ENCODE measurements at regions not wholly inside any gene's neighbourhood (a gene's known extent, or its start where the extent isn't known, plus 50 kb on each side); places are given as distances from the start of the nearest gene placed in this dataset.
"Not testable (repeated sequence)": the region's sequence is repeated elsewhere in the genome, so short reads cannot be mapped to it uniquely, and the experiment has no call there.

DNA sequence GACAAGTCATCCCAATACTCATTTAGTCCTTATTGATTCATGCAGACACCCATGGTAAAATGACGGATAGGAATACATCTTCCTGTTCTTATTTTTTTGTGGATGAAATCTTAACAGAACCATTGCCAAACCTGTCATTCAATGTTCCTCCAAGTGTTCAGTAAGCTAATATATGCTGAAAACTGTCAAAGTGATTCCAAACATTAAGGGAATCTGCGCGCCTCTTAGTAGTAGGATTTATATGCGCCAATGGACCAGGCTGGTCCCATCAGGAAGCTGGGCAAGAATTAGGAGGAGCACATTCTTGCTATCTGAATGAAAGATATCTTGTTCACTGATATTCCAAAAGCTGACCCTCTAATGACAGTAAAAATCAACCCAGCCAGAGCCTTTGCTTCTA is 168.9 kb upstream of the STMND1 start:
- Mint-ChIP-seq H3K27me3 (ENCODE audit: insufficient read depth, low read depth, poor library complexity) (peaks cover 2% of the 10 kb centered on the region), H3K4me3 (no peak overlapping the region), H3K9me3 (no peaks in the 10 kb centered on the region), H3K36me3 (ENCODE audit: low read depth) (no peaks in the 10 kb centered on the region), H3K4me1 (peaks cover 8% of the 10 kb centered on the region), H3K27ac (no peak overlapping the region)
- no peaks in the 10 kb centered on the region for H3F3A ChIP-seq (replicated peaks; ENCODE audit: low read depth)
- no peak overlapping the region for H3K4me3 ChIP-seq
- H3K79me2 ChIP-seq (replicated peaks; ENCODE audit: insufficient read depth) = no peaks in the 10 kb centered on the region
- H4K20me1 ChIP-seq (replicated peaks; ENCODE audit: insufficient read depth) = no peaks in the 10 kb centered on the region
- no peaks in the 10 kb centered on the region for H3K27me3 ChIP-seq (ENCODE audit: insufficient read depth)
- H3K36me3 ChIP-seq (ENCODE audit: insufficient read depth) = no peaks in the 10 kb centered on the region
- TF ChIP-seq ZNF331 (CRISPR knock-in tag; IDR thresholded peaks at IDR 0.05; ENCODE audit: low read depth) = no peak
- no peak for TF ChIP-seq EZH2phosphoT487 (IDR thresholded peaks at IDR 0.05; ENCODE audit: unreplicated experiment)
- TF ChIP-seq CREB1 (CRISPR knock-in tag; IDR thresholded peaks at IDR 0.05; ENCODE audit: low read depth) = no peak
- TF ChIP-seq EZH2 (IDR thresholded peaks at IDR 0.05; ENCODE audit: low read depth, unreplicated experiment) = no peak
- TF ChIP-seq JUNB (IDR thresholded peaks at IDR 0.05; ENCODE audit: unreplicated experiment) = no peak
- no peak for TF ChIP-seq POLR2AphosphoS5 (IDR thresholded peaks at IDR 0.05; ENCODE audit: low read depth)
- no peak overlapping the region for H3K4me2 ChIP-seq
- DNase-seq (ENCODE audit: low spot score) = no peak
- no peak for ATAC-seq
- H3K9me2 ChIP-seq (ENCODE audit: insufficient read depth) = no peaks in the 10 kb centered on the region
- peaks cover 4% of the 10 kb centered on the region; the same call in 1 of the 2 replicates for H3K4me1 ChIP-seq (ENCODE audit: insufficient read depth)
- H2AFZ ChIP-seq = no peak overlapping the region
- H3K27ac ChIP-seq (ENCODE audit: low read depth) = no peak overlapping the region

DNA sequence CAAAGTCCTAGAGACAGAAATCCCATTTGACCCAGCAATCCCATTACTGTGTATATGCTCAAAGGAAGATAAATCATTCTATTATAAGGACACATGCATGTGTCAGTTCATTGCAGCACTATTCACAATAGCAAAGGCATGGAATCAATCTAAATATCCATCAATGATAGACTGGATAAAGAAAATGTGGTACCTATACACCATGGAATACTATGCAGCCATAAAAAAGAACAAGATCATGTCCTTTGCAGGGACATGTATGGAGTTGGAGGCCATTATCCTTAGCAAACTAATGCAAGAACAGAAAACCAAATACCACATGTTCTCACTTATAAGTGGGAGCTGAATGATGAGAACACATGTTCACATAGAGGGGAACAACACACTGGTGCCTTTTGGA is 169.8 kb upstream of the ATXN1 start:
- not testable (repeated sequence) for ATAC-seq; H3K27ac ChIP-seq (ENCODE audit: low read depth); H3K27me3 ChIP-seq (ENCODE audit: insufficient read depth); H2AFZ ChIP-seq; H3K9me3 Mint-ChIP-seq; H3K4me1 ChIP-seq (ENCODE audit: insufficient read depth); H3K4me3 ChIP-seq; H3K4me1 Mint-ChIP-seq; H4K20me1 ChIP-seq (replicated peaks; ENCODE audit: insufficient read depth); H3K27ac Mint-ChIP-seq; DNase-seq (ENCODE audit: low spot score); H3K36me3 Mint-ChIP-seq (ENCODE audit: low read depth); H3K36me3 ChIP-seq (ENCODE audit: insufficient read depth); H3F3A ChIP-seq (replicated peaks; ENCODE audit: low read depth); H3K9me2 ChIP-seq (ENCODE audit: insufficient read depth); H3K27me3 Mint-ChIP-seq (ENCODE audit: insufficient read depth, low read depth, poor library complexity); H3K4me2 ChIP-seq; H3K79me2 ChIP-seq (replicated peaks; ENCODE audit: insufficient read depth); H3K4me3 Mint-ChIP-seq

- Histone ChIP-seq H3K4me2 (no peak overlapping the region), H3K79me2 (replicated peaks; ENCODE audit: insufficient read depth) (no peaks in the 10 kb centered on the region), H3K27ac (ENCODE audit: low read depth) (no peak overlapping the region), H3K9me2 (ENCODE audit: insufficient read depth) (no peaks in the 10 kb centered on the region), H2AFZ (no peak overlapping the region), H4K20me1 (replicated peaks; ENCODE audit: insufficient read depth) (no peaks in the 10 kb centered on the region), H3F3A (replicated peaks; ENCODE audit: low read depth) (no peaks in the 10 kb centered on the region), H3K27me3 (ENCODE audit: insufficient read depth) (no peaks in the 10 kb centered on the region), H3K4me3 (no peak overlapping the region), H3K4me1 (ENCODE audit: insufficient read depth) (no peaks in the 10 kb centered on the region), H3K36me3 (ENCODE audit: insufficient read depth) (no peaks in the 10 kb centered on the region)
- H3K4me1 Mint-ChIP-seq = peaks cover 4% of the 10 kb centered on the region
- H3K9me3 Mint-ChIP-seq = no peaks in the 10 kb centered on the region
- H3K4me3 Mint-ChIP-seq = no peak overlapping the region
- no peak for DNase-seq (ENCODE audit: low spot score)
- H3K36me3 Mint-ChIP-seq (ENCODE audit: low read depth) = no peaks in the 10 kb centered on the region
- H3K27ac Mint-ChIP-seq = no peak overlapping the region
- peaks cover 1% of the 10 kb centered on the region for H3K27me3 Mint-ChIP-seq (ENCODE audit: insufficient read depth, low read depth, poor library complexity)
- no peak for ATAC-seq
- TF ChIP-seq JUNB (IDR thresholded peaks at IDR 0.05; ENCODE audit: unreplicated experiment) (no peak), NANOG (IDR thresholded peaks at IDR 0.05; ENCODE audit: borderline replicate concordance) (no peak), ZNF114 (CRISPR knock-in tag; IDR thresholded peaks at IDR 0.05) (no peak), CREB1 (CRISPR knock-in tag; IDR thresholded peaks at IDR 0.05; ENCODE audit: low read depth) (no peak), EZH2phosphoT487 (IDR thresholded peaks at IDR 0.05; ENCODE audit: unreplicated experiment) (no peak), STAT1 (IDR thresholded peaks at IDR 0.05; ENCODE audit: unreplicated experiment) (no peak), ZNF331 (CRISPR knock-in tag; IDR thresholded peaks at IDR 0.05; ENCODE audit: low read depth) (no peak), EZH2 (IDR thresholded peaks at IDR 0.05; ENCODE audit: low read depth, unreplicated experiment) (no peak), ZNF462 (CRISPR knock-in tag; IDR thresholded peaks at IDR 0.05) (no peak)
Measured at GRCh38 chr6:16930432-16930831, 169.2 kb upstream of the ATXN1 start.

Measured in GM23338 (cell line).